ENCODE measurements at regions not wholly inside any gene's neighbourhood (a gene's known extent, or its start where the extent isn't known, plus 50 kb on each side); places are given as distances from the start of the nearest gene placed in this dataset.

DNA sequence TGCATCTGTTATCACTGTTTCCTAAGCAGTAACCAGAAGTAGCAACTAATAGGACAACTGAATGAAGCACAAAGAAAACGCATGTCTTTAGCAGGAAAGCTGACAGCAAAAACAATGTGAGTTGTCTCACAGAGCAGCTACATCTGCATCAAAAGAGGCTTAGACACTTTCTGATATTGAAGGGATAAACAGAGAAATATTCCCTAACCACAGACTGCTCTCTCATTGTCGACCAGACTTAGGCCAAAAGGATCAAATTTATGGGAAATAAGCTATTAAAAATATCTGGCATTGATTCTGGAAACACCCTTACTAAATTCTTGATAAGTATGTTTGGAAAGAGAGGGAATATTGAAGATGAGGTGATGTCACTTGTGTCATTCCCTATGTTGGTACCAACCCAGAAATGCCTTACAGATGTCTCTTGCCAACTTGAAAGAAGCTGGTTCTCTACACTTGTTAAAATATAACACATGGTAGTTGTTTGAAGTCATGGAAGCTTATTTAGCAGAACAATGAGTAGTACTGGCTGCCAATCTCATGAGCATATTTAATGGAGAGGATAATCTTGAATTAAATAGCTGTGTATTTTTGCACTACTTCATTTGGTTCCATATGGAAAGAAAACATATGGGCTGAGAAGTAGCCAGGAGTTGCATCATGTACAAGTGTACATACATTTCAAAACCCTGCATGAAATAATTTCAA lies 929.3 kb upstream of the MAN1A1 start:
- H3K36me3 ChIP-seq (ENCODE audit: control insufficient read depth in 2 of 2, extremely low read depth in 1 of 2, insufficient read depth in 2 of 2, low read length in 2 of 2): no peaks in the 10 kb centered on the region
- no peak overlapping the region for H3K4me2 ChIP-seq (ENCODE audit: control insufficient read depth, extremely low read depth, insufficient read depth, low read depth, low read length)
- no peak overlapping the region for H3K9ac ChIP-seq (ENCODE audit: control insufficient read depth, extremely low read depth, insufficient read depth, low read length)
- no peak for FAIRE-seq
- H3K9me1 ChIP-seq (ENCODE audit: control insufficient read depth, extremely low read depth, insufficient read depth, low read length): no peaks in the 10 kb centered on the region
- H4K20me1 ChIP-seq (ENCODE audit: control insufficient read depth, extremely low read depth, insufficient read depth, low read length): no peaks in the 10 kb centered on the region
- dilution Hi-C loops (cut with MboI; ENCODE audit: extremely low pct_ligation_motif_present, low sequenced_read_pairs): no loop called here
- no peak overlapping the region for H2AFZ ChIP-seq (ENCODE audit: control insufficient read depth, low read length)
- H3K27me3 ChIP-seq (ENCODE audit: control insufficient read depth, extremely low read depth, insufficient read depth, low read length): no peaks in the 10 kb centered on the region
- no peaks in the 10 kb centered on the region for H3K9me3 ChIP-seq (ENCODE audit: control insufficient read depth, low read depth, low read length)
- H3K4me3 ChIP-seq (ENCODE audit: control insufficient read depth in 2 of 3, extremely low read depth in 1 of 3, insufficient read depth in 2 of 3, low read depth in 1 of 3, low read length in 3 of 3): no peak overlapping the region
- no peak overlapping the region for H3K27ac ChIP-seq (ENCODE audit: control insufficient read depth, insufficient read depth, low read length)
- TF ChIP-seq, protein P1, sequence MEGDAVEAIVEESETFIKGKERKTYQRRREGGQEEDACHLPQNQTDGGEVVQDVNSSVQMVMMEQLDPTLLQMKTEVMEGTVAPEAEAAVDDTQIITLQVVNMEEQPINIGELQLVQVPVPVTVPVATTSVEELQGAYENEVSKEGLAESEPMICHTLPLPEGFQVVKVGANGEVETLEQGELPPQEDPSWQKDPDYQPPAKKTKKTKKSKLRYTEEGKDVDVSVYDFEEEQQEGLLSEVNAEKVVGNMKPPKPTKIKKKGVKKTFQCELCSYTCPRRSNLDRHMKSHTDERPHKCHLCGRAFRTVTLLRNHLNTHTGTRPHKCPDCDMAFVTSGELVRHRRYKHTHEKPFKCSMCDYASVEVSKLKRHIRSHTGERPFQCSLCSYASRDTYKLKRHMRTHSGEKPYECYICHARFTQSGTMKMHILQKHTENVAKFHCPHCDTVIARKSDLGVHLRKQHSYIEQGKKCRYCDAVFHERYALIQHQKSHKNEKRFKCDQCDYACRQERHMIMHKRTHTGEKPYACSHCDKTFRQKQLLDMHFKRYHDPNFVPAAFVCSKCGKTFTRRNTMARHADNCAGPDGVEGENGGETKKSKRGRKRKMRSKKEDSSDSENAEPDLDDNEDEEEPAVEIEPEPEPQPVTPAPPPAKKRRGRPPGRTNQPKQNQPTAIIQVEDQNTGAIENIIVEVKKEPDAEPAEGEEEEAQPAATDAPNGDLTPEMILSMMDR (optimal IDR thresholded peaks at IDR 0.05 in 1 of 3, IDR thresholded peaks at IDR 0.05 in 1 of 3, conservative IDR thresholded peaks at IDR 0.05 in 1 of 3; ENCODE audit: extremely low read depth in 1 of 3, insufficient read depth in 2 of 3, low read length in 3 of 3): no peak
- TF ChIP-seq EZH2 (IDR thresholded peaks at IDR 0.05; ENCODE audit: low read length): no peak
- no peaks in the 10 kb centered on the region for H3K79me2 ChIP-seq (ENCODE audit: control insufficient read depth, insufficient read depth, low read length)
- no peak for DNase-seq (ENCODE audit: low read depth, low spot score)
- H3K4me1 ChIP-seq (ENCODE audit: control insufficient read depth, extremely low read depth, insufficient read depth, low read length): no peaks in the 10 kb centered on the region

GRCh38 chr6:120274547-120274946 lies 925.0 kb upstream of the MAN1A1 start:
- dilution Hi-C loops (cut with MboI; ENCODE audit: extremely low pct_ligation_motif_present, low sequenced_read_pairs): no loop called here
- H3K79me2 ChIP-seq (ENCODE audit: control insufficient read depth, insufficient read depth, low read length): no peaks in the 10 kb centered on the region
- no peak overlapping the region for H3K27ac ChIP-seq (ENCODE audit: control insufficient read depth, insufficient read depth, low read length)
- no peaks in the 10 kb centered on the region for H3K9me3 ChIP-seq (ENCODE audit: control insufficient read depth, low read depth, low read length)
- H4K20me1 ChIP-seq (ENCODE audit: control insufficient read depth, extremely low read depth, insufficient read depth, low read length): no peaks in the 10 kb centered on the region
- TF ChIP-seq, protein P1 (optimal IDR thresholded peaks at IDR 0.05 in 1 of 3, IDR thresholded peaks at IDR 0.05 in 1 of 3, conservative IDR thresholded peaks at IDR 0.05 in 1 of 3; ENCODE audit: extremely low read depth in 1 of 3, insufficient read depth in 2 of 3, low read length in 3 of 3): no peak
- TF ChIP-seq EZH2 (IDR thresholded peaks at IDR 0.05; ENCODE audit: low read length): no peak
- DNase-seq (ENCODE audit: low read depth, low spot score) (no peak), FAIRE-seq (no peak)
- no peaks in the 10 kb centered on the region for H3K4me1 ChIP-seq (ENCODE audit: control insufficient read depth, extremely low read depth, insufficient read depth, low read length)
- no peak overlapping the region for H3K4me3 ChIP-seq (ENCODE audit: control insufficient read depth in 2 of 3, extremely low read depth in 1 of 3, insufficient read depth in 2 of 3, low read depth in 1 of 3, low read length in 3 of 3)
- no peak overlapping the region for H3K4me2 ChIP-seq (ENCODE audit: control insufficient read depth, extremely low read depth, insufficient read depth, low read depth, low read length)
- no peak overlapping the region for H3K9ac ChIP-seq (ENCODE audit: control insufficient read depth, extremely low read depth, insufficient read depth, low read length)
- H3K9me1 ChIP-seq (ENCODE audit: control insufficient read depth, extremely low read depth, insufficient read depth, low read length): no peaks in the 10 kb centered on the region
- H2AFZ ChIP-seq (ENCODE audit: control insufficient read depth, low read length): no peak overlapping the region
- H3K36me3 ChIP-seq (ENCODE audit: control insufficient read depth in 2 of 2, extremely low read depth in 1 of 2, insufficient read depth in 2 of 2, low read length in 2 of 2): no peaks in the 10 kb centered on the region
- H3K27me3 ChIP-seq (ENCODE audit: control insufficient read depth, extremely low read depth, insufficient read depth, low read length): no peaks in the 10 kb centered on the region

Measured in keratinocyte (primary cell).